ENCODE measurements at regions not wholly inside any gene's neighbourhood (a gene's known extent, or its start where the extent isn't known, plus 50 kb on each side); places are given as distances from the start of the nearest gene placed in this dataset.

GRCh38 chr3:177308286-177308685, 111.0 kb upstream of the TBL1XR1 start:
- in situ Hi-C loops (cut with HindIII; ENCODE audit: extremely low pct_ligation_motif_present, low pct_unique_long_range_greater_than_20kb): no loop called here
- ChIA-PET POLR2A (no interaction called here), CTCF (ENCODE audit: low intra/inter-chr PET ratio, low total read pairs) (no interaction called here)
- H3K79me2 ChIP-seq (ENCODE audit: insufficient read depth, low read length): no peaks in the 10 kb centered on the region
- no TSS peak for BruUV-seq (replicated peaks)
- H3K36me3 ChIP-seq (replicated peaks in 1 of 2; ENCODE audit: control insufficient read depth in 1 of 2, insufficient read depth in 2 of 2, low read length in 2 of 2): no peaks in the 10 kb centered on the region
- intact Hi-C loops (cut with micrococcal nuclease; ENCODE audit: unreplicated experiment): no loop called here
- H3K27ac ChIP-seq (ENCODE audit: extremely low read length, insufficient read depth, low read length): no peak overlapping the region
- no peak for ATAC-seq
- no peak overlapping the region for H2AFZ ChIP-seq (ENCODE audit: low read length)
- H3K4me2 ChIP-seq (ENCODE audit: low read depth, low read length): no peak overlapping the region
- WGBS (ENCODE audit: low lambda C conversion rate): 78% methylated on average over 5 of the region's 5 CpGs
- no peaks in the 10 kb centered on the region for H4K20me1 ChIP-seq (ENCODE audit: insufficient read depth, low read length)
- TF ChIP-seq MLXIP (CRISPR knock-in tag; IDR thresholded peaks at IDR 0.05; ENCODE audit: borderline replicate concordance) (no peak), ZNF20 (CRISPR knock-in tag; IDR thresholded peaks at IDR 0.05) (no peak), ZNF282 (IDR thresholded peaks at IDR 0.05; ENCODE audit: partially characterized antibody) (no peak), TEF (CRISPR knock-in tag; IDR thresholded peaks at IDR 0.05) (no peak), GZF1 (CRISPR knock-in tag; IDR thresholded peaks at IDR 0.05) (no peak), MTF1 (CRISPR knock-in tag; IDR thresholded peaks at IDR 0.05) (no peak), ZFP82 (CRISPR knock-in tag; IDR thresholded peaks at IDR 0.05; ENCODE audit: borderline replicate concordance) (no peak), HDAC6 (IDR thresholded peaks at IDR 0.05; ENCODE audit: low read depth, low read length) (no peak)
- no peaks in the 10 kb centered on the region; the same call in 1 of the 2 replicates for H3K9me3 ChIP-seq (ENCODE audit: low read length)
- no peak for FAIRE-seq
- H3K27me3 ChIP-seq (ENCODE audit: control insufficient read depth in 1 of 2, insufficient read depth in 2 of 2, low read length in 2 of 2): no peaks in the 10 kb centered on the region
- H3K4me3 ChIP-seq (replicated peaks in 1 of 3; ENCODE audit: insufficient read depth in 1 of 3, low read depth in 2 of 3, low read length in 3 of 3): no peak overlapping the region
- no peak for DNase-seq (ENCODE audit: low spot score)
- H3K4me1 ChIP-seq (ENCODE audit: insufficient read depth, low read length): no peaks in the 10 kb centered on the region
- H3K9ac ChIP-seq (ENCODE audit: insufficient read depth, low read depth, low read length): no peak overlapping the region
